Right renal pelvis (tissue), 4 donors: ENCODE measurements at regions not wholly inside any gene's neighbourhood (a gene's known extent, or its start where the extent isn't known, plus 50 kb on each side); places are given as distances from the start of the nearest gene placed in this dataset.
"Not testable (repeated sequence)": the region's sequence is repeated elsewhere in the genome, so short reads cannot be mapped to it uniquely, and the experiment has no call there.

Experiments
- DNase-seq, 4 donors: peaks; one replicate each; pipeline ENCODE4 v3.0.0-alpha.2; 2013; ENCODE audit warnings: low read depth in 4 of 4, low spot score in 3 of 4, missing footprints in 1 of 4

DNA sequence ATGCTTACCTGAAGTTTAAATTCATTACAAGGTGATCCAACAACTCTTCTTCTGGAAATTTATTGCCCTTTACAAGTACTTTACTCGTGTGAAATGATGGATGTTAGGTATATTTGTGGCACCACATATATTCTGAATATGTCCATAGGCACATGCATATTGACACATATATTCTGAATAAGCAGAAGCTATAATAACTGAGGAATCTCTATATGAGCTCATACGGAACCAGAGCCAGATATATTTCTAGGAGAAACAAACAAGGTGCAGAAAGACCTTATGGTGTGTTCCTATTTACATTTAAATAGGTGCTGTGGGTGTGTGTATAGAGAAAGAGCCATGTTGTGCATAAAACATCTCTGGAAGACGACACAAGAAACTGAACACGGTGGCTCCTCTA, 456.1 kb upstream of the NPVF start:
- DNase-seq: no peak

DNA sequence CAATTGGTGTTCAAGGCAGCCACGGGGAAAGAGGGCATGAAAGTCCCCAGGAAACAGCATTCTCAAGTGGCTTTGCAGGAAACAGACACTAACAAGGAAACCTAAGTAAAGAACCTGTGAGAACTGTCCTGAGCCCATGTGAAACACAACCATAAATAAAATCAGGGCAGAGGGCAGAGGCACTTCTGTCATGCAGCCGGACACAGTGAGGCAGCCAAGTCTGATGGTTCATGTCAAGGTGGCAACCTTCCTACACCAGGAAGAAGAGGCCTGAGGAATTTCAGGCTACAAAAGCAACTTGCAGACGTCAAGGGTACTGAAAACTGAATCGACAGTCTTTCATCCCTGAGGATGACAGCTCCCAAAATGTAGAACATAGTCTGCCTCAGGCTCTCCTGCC, 458.2 kb upstream of the NPVF start:
- no peak for DNase-seq

DNA sequence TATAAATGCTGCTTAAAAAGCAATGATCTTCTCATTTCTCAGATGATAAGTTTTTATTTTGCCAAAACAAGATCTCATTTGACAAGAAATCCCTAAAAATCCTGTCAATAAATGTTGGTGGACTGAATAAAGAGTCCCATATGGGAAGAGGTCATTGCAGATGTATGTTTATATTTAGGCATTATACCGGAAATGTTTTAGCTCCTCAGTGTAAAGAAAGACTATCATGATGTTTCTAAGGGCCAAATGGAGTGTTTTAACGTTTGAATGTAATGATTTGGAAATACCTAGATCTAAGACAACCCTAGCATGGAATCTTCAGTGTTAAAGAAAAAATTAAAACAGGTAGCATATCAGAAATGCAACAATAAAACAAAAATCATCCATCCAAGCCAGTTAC, 457.8 kb upstream of the NFE2L3 start:
- DNase-seq: no peak

- DNase-seq: no peak
Observed at GRCh38 chr7:25694699-25695098, 457.3 kb upstream of the NFE2L3 start.

- DNase-seq: no peak
Observed at GRCh38 chr7:25696571-25696970, 455.4 kb upstream of the NFE2L3 start.

DNA sequence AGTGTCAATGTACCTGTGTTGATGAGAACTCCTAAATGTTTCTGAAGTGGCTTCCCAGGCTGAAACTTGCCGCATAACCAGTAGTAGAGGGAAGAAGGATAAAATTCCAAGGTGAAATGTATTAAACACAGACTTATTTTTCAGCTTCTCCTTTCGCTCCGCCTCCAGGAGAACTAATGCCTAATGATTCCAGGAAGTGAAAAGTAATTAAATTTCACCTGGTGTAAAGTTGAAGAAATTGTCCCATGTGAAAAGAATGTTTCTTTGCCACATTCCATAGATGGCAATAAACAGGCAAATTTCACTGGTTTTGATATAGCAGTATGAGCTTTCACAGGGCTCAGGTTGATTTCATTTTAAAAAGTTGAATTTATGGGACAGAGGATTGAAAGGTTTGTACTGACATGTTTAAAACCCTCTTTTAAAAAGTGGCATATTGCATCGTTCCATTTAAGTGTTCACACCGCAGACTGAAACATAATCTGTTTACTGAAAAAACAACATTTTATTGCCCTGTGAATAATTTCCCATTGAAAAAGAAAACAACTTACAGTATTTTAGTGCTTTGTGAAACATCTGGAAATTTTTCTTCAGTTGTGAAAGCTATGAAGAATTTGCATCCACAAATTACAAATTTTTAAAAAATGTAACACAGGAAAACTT, 453.4 kb upstream of the NFE2L3 start:
- peak in 2 of 4 donors; percentile 61 to 70 for DNase-seq

DNA sequence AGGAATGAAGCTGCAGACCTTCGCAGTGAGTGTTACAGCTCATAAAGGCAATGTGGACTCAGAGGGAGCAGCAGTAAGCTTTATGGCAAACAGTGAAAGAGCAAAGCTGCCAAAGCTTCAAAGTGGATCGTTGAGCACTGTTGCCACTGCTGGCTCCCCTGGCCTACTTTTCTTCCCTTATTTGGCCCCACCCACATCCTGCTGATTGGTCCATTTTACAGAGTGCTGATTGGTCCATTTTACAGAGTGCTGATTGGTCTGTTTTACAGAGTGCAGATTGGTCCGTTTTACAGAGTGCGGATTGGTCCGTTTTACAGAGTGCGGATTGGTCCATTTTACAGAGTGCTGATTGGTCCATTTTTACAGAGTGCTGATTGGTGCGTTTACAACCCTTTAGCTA, 451.9 kb upstream of the NFE2L3 start:
- not testable (repeated sequence) for DNase-seq

DNA sequence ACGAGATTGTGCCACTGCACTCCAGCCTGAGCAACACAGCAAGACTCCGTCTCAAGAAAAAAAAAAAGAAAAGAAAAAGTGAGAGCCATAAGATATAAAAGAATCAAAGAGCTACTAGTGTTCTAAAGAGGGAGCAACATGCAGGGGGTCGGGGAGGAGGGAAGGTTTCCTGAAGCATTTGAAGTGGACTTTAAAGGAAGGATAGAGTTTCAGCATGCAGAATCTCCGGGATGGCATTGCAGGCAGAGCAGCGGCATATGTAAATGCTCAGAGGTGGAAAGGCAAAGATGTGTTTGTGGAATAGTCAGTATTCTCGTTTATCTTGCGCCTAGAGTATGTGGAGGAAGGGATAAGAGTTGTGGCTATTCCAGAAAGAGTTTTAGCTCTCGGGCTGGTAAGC, 447.6 kb upstream of the NFE2L3 start:
- DNase-seq: no peak

DNA sequence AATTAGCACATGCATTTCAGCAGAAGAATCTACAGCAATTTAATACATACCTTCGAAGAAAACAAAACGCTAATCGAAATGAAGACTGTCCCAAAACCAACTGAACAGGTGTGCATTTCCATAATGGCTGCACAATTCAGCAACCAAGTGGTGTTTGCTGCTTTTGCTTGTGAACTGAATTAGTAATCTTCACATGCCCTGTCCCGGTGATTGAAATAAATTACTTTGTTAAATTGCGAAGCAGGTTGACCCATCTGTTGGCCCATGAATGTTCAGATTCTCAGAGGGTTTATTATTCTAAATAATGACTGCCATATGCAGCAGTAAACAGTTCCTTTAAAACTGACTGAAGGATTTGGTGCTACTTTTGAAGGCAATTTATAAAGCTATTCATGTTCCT, 445.2 kb upstream of the NFE2L3 start:
- DNase-seq: no peak

GRCh38 chr7:25707768-25708620, 444.0 kb upstream of the NFE2L3 start:
- DNase-seq: no peak

- no peak for DNase-seq
Observed at GRCh38 chr7:25710959-25711358, 441.0 kb upstream of the NFE2L3 start.

- no peak for DNase-seq
Observed at GRCh38 chr7:25711940-25712339, 440.1 kb upstream of the NFE2L3 start.

DNA sequence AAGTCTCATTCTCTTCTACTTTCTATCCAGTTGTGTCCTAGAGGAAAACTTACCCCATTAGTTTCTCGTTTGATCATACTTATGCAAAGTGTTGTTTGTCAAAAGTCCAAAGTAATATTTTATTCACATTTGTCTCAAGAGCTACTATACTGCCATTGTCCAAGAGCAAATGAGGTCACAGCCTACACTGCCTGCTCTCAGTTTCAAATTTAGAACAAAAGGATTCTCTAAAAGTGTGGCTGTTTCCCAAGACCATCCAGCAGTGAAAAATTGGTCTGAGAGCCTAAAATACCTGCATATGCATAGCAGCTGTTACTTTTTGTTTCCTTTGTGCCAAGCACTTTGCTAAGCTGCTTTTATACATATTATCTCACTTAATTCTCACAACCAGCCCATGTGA, 439.5 kb upstream of the NFE2L3 start:
- no peak for DNase-seq

GRCh38 chr7:25714013-25714412, 438.0 kb upstream of the NFE2L3 start:
- no peak for DNase-seq

DNA sequence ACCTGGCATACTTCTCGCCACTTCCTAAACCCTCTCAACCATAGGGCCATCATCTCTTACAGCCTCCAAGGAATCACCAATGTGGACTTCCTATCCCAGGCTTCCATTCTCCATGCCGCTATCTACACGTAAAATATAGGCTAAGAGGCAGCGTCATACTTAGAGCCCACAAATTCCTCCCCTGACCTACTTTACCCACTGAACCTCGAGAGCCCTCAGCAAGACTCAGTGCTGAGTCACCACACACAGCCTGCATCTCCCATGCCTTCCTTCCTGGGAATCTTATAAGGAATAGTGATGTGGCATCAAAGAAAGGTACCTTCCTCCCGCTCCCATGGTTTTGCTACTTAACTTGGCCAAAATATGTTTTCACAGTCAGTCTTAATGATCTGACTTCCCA, 435.6 kb upstream of the NFE2L3 start:
- DNase-seq: no peak

DNA sequence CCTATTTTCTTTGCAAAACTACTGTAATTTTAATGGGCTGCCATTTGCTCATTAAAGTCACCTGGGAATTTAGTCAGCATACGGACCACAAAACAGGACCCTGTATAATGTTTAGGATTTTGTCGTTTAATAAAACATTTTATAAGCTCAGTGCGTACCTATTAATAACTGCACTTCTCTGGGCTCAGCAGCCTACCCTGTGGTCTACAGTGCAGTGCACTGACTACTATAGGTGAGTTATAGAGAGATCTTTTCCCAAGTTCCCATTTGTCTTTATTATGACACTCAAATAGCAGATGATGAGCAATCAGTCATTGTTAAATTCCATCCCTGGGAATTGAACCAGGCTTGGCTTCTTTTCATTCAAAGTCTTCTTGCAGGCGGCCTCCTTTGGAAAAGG, 433.4 kb upstream of the NFE2L3 start:
- no peak for DNase-seq

DNA sequence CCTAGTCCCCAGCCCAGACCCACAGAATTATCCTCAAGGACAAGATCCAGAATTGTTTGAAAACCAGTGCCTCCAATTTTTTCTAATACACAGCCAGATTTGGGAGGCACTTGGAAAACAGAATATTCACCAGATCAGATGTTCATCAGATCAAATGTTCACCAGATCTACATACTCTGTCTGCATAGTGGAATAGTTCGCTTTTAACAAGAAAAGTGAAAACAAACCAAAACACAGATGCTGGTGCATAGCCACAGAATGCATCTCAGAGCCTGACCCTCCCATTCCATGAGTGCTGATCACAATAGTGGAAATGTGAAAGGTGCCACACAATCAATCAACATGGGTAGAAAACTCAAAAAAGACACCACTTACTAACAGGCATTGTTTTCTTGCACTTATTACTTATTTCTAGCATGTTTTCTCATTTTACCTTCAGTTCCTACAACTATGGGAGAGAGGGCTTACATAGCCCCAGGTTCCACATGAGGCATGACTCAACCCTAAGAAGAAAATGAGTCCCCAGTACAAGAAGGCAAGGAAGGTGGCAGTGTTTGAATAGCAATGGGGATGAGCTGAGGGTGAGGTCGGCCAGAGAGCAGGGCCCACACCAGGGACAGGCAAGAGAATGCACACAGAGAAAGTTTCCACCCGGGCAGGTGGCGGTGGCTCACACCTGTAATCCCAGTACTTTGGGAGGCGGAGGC, 432.7 kb upstream of the NFE2L3 start:
- no peak for DNase-seq

GRCh38 chr7:25720427-25720826, 431.6 kb upstream of the NFE2L3 start:
- DNase-seq: no peak

DNA sequence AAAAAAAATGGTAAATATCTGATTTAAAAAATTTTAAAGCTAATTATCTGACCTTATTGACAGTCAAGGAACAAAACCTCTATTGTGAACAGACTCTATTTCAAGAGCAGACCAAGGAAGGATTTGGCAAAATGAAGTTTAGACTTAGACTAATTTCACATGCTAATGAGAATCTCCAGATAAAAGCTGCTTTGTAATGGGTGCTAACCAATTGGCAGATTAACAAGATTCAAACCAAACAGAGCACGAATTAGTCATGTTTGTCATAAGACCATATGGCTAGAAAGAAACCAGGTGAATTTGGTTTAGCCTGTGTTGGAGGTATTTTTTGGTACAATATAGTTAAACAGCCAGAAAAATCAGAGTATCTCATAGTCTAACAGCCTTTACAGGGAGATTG, 429.1 kb upstream of the NFE2L3 start:
- DNase-seq: no peak

DNA sequence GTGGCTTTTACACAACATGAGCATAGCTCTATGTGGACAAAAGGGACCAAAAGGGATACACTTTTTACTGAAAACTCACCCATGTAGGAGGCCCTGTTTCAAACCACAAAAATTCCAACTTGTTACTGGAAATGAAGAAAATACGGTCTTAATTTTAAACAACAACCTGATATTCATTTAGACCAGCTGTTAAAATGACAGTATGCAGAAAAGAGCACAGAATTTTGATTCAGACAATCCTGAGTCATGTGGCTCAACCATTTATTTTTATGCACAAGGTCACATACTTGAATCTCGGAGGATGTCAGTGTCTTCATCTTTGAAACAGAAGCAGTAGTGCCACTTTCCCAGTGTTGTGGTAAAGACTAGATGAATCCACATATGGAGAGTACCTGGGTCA, 426.5 kb upstream of the NFE2L3 start:
- no peak for DNase-seq

DNA sequence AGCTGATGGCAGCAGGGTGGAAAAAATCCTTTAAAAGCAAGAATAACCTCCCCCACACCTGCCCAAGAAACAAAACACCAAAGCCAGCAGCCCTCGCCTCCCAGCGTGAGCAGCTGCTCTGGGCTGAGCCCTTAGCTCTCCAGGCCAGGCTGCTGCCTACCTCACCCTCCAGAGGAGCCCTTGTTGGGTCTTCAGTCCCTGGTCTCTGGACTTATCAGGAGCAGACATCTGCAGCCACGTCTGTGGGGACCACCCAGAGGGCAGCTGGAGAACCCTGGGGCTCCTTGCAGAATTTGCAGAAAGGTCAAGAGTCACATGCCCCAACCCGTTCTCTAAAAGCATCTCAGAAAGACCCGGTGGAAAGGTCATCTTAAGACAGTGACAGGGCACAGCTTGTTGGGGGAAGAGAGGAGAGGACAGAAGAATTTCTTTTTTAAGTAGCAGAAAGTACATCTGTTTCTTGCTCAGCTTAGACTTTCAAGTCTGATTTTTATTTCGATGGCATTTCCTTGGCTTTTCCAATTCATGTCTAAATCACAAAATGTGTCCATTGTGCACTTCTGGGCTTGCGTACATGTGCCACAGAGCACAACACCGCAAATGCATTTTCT, 425.7 kb upstream of the NFE2L3 start:
- DNase-seq: no peak
